ENCODE measurements at regions not wholly inside any gene's neighbourhood (a gene's known extent, or its start where the extent isn't known, plus 50 kb on each side); places are given as distances from the start of the nearest gene placed in this dataset.

DNA sequence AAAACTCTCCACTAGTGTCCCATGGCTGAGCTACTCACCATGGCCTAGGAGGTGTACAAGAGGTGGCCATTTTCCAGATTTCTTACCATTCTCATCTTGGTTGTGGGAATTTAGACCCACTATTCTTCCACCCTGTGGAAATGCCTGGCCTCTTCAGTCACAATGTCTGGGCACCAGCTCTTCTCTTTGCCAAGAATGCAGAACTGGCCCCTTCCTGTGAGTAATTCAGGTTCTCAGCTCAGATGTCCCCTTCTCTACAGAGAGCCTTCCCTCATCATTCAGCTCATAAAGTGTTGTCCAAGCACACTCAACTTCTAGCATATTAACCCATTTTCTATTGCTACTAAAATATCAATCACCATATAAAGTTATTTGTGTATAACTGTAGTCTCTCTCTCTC is 575.5 kb upstream of the KCNMB2 start:
- CTCF ChIA-PET, result interaction anchor here (0.7 kb wide), 1 partner anchor 252 kb away, joined by 3 read pairs; no protein-coding TSS in a partner anchor
- no peak for ATAC-seq

DNA sequence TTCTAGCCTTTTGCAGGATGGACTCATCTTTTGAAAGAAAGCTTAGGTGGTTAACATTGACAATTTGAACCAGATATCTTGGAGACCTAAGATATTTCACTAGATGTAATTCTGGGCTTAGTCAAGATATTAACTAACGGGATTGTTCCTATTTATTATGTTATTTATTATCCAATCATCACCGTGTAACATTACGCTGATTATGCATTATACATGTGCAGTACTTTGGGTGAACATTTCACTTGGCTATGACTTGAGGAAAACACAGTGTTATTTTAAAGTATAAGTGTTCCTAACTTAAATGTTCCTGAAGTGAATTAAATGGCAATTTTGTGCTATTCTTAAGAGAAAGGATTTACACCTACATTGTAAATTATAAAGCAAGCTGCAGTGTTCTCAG is 574.5 kb upstream of the KCNMB2 start:
- DNase-seq (ENCODE audit: low spot score) (no peak), ATAC-seq (no peak)
- POLR2A ChIA-PET, result no interaction called here
- H3K27me3 Mint-ChIP-seq (ENCODE audit: low read depth), result no peaks in the 10 kb centered on the region
- no peak overlapping the region for H3K4me3 Mint-ChIP-seq
- H3K4me1 Mint-ChIP-seq, result no peaks in the 10 kb centered on the region
- TF ChIP-seq, protein P1, sequence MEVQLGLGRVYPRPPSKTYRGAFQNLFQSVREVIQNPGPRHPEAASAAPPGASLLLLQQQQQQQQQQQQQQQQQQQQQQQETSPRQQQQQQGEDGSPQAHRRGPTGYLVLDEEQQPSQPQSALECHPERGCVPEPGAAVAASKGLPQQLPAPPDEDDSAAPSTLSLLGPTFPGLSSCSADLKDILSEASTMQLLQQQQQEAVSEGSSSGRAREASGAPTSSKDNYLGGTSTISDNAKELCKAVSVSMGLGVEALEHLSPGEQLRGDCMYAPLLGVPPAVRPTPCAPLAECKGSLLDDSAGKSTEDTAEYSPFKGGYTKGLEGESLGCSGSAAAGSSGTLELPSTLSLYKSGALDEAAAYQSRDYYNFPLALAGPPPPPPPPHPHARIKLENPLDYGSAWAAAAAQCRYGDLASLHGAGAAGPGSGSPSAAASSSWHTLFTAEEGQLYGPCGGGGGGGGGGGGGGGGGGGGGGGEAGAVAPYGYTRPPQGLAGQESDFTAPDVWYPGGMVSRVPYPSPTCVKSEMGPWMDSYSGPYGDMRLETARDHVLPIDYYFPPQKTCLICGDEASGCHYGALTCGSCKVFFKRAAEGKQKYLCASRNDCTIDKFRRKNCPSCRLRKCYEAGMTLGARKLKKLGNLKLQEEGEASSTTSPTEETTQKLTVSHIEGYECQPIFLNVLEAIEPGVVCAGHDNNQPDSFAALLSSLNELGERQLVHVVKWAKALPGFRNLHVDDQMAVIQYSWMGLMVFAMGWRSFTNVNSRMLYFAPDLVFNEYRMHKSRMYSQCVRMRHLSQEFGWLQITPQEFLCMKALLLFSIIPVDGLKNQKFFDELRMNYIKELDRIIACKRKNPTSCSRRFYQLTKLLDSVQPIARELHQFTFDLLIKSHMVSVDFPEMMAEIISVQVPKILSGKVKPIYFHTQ (CRISPR knock-in tag; IDR thresholded peaks at IDR 0.05), result no peak
- no peaks in the 10 kb centered on the region for H3K36me3 Mint-ChIP-seq
- no peak overlapping the region for H3K27ac Mint-ChIP-seq
- CTCF ChIA-PET, result no interaction called here
- no peaks in the 10 kb centered on the region for H3K9me3 Mint-ChIP-seq

More for the DNA sequence above, 575.5 kb upstream of the KCNMB2 start:
- H3K9me3 Mint-ChIP-seq, result no peaks in the 10 kb centered on the region
- no peak overlapping the region for H3K4me3 Mint-ChIP-seq
- no peak for TF ChIP-seq SOX15 (CRISPR knock-in tag; IDR thresholded peaks at IDR 0.05)
- TF ChIP-seq ETV6 (CRISPR knock-in tag; IDR thresholded peaks at IDR 0.05), result no peak
- TF ChIP-seq JUN (CRISPR knock-in tag; IDR thresholded peaks at IDR 0.05), result no peak
- TF ChIP-seq, protein P2, sequence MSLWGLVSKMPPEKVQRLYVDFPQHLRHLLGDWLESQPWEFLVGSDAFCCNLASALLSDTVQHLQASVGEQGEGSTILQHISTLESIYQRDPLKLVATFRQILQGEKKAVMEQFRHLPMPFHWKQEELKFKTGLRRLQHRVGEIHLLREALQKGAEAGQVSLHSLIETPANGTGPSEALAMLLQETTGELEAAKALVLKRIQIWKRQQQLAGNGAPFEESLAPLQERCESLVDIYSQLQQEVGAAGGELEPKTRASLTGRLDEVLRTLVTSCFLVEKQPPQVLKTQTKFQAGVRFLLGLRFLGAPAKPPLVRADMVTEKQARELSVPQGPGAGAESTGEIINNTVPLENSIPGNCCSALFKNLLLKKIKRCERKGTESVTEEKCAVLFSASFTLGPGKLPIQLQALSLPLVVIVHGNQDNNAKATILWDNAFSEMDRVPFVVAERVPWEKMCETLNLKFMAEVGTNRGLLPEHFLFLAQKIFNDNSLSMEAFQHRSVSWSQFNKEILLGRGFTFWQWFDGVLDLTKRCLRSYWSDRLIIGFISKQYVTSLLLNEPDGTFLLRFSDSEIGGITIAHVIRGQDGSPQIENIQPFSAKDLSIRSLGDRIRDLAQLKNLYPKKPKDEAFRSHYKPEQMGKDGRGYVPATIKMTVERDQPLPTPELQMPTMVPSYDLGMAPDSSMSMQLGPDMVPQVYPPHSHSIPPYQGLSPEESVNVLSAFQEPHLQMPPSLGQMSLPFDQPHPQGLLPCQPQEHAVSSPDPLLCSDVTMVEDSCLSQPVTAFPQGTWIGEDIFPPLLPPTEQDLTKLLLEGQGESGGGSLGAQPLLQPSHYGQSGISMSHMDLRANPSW (CRISPR knock-in tag; conservative IDR thresholded peaks at IDR 0.05; ENCODE audit: low read depth), result no peak
- no peaks in the 10 kb centered on the region for H3K27me3 Mint-ChIP-seq (ENCODE audit: low read depth)
- no peak for DNase-seq (ENCODE audit: low spot score)
- H3K4me1 Mint-ChIP-seq, result no peaks in the 10 kb centered on the region
- no peak overlapping the region for H3K27ac Mint-ChIP-seq
- no peaks in the 10 kb centered on the region for H3K36me3 Mint-ChIP-seq
- POLR2A ChIA-PET, result no interaction called here

DNA sequence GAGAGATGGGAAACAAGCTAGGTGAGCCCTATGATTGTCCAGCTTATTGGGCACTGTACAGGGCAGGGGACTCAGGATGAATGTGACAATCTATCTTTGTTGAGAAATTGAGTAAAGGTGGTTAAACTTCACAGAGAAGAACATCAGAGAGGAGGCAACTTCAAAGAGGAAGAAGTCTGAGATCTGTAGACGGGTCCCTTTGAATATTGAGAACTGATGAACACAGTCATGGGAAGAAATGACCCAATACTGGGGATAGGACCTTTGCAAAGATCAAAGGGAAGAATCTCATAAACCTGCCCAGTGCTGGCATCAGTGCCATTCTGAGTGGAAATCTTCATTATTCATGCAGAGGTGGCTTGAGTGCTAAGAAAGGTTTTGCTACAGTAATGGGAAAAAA is 569.7 kb upstream of the KCNMB2 start:
- H3K9me3 Mint-ChIP-seq, result no peaks in the 10 kb centered on the region
- ATAC-seq (no peak), DNase-seq (ENCODE audit: low spot score) (no peak)
- CTCF ChIA-PET, result no interaction called here
- H3K36me3 Mint-ChIP-seq, result no peaks in the 10 kb centered on the region
- H3K27ac Mint-ChIP-seq, result no peak overlapping the region
- H3K4me3 Mint-ChIP-seq, result no peak overlapping the region
- POLR2A ChIA-PET, result no interaction called here
- H3K27me3 Mint-ChIP-seq (ENCODE audit: low read depth), result no peaks in the 10 kb centered on the region
- no peaks in the 10 kb centered on the region for H3K4me1 Mint-ChIP-seq
- TF ChIP-seq, protein P3, sequence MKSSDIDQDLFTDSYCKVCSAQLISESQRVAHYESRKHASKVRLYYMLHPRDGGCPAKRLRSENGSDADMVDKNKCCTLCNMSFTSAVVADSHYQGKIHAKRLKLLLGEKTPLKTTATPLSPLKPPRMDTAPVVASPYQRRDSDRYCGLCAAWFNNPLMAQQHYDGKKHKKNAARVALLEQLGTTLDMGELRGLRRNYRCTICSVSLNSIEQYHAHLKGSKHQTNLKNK (CRISPR knock-in tag; IDR thresholded peaks at IDR 0.05), result no peak
- no peak for TF ChIP-seq ESRRA (CRISPR knock-in tag; IDR thresholded peaks at IDR 0.05; ENCODE audit: borderline replicate concordance)
- TF ChIP-seq, protein P4, sequence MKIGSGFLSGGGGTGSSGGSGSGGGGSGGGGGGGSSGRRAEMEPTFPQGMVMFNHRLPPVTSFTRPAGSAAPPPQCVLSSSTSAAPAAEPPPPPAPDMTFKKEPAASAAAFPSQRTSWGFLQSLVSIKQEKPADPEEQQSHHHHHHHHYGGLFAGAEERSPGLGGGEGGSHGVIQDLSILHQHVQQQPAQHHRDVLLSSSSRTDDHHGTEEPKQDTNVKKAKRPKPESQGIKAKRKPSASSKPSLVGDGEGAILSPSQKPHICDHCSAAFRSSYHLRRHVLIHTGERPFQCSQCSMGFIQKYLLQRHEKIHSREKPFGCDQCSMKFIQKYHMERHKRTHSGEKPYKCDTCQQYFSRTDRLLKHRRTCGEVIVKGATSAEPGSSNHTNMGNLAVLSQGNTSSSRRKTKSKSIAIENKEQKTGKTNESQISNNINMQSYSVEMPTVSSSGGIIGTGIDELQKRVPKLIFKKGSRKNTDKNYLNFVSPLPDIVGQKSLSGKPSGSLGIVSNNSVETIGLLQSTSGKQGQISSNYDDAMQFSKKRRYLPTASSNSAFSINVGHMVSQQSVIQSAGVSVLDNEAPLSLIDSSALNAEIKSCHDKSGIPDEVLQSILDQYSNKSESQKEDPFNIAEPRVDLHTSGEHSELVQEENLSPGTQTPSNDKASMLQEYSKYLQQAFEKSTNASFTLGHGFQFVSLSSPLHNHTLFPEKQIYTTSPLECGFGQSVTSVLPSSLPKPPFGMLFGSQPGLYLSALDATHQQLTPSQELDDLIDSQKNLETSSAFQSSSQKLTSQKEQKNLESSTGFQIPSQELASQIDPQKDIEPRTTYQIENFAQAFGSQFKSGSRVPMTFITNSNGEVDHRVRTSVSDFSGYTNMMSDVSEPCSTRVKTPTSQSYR (CRISPR knock-in tag; IDR thresholded peaks at IDR 0.05), result no peak
- TF ChIP-seq JUN (CRISPR knock-in tag; IDR thresholded peaks at IDR 0.05), result no peak
- no peak for TF ChIP-seq MYBL2 (CRISPR knock-in tag; IDR thresholded peaks at IDR 0.05)
- TF ChIP-seq, protein P5, sequence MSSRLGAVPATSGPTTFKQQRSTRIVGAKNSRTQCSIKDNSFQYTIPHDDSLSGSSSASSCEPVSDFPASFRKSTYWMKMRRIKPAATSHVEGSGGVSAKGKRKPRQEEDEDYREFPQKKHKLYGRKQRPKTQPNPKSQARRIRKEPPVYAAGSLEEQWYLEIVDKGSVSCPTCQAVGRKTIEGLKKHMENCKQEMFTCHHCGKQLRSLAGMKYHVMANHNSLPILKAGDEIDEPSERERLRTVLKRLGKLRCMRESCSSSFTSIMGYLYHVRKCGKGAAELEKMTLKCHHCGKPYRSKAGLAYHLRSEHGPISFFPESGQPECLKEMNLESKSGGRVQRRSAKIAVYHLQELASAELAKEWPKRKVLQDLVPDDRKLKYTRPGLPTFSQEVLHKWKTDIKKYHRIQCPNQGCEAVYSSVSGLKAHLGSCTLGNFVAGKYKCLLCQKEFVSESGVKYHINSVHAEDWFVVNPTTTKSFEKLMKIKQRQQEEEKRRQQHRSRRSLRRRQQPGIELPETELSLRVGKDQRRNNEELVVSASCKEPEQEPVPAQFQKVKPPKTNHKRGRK (CRISPR knock-in tag; IDR thresholded peaks at IDR 0.05; ENCODE audit: borderline replicate concordance), result no peak
- TF ChIP-seq, protein P6, sequence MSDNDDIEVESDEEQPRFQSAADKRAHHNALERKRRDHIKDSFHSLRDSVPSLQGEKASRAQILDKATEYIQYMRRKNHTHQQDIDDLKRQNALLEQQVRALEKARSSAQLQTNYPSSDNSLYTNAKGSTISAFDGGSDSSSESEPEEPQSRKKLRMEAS (CRISPR knock-in tag; IDR thresholded peaks at IDR 0.05), result no peak
- no peak for TF ChIP-seq ZNF121 (CRISPR knock-in tag; IDR thresholded peaks at IDR 0.05)
- TF ChIP-seq, protein P7, sequence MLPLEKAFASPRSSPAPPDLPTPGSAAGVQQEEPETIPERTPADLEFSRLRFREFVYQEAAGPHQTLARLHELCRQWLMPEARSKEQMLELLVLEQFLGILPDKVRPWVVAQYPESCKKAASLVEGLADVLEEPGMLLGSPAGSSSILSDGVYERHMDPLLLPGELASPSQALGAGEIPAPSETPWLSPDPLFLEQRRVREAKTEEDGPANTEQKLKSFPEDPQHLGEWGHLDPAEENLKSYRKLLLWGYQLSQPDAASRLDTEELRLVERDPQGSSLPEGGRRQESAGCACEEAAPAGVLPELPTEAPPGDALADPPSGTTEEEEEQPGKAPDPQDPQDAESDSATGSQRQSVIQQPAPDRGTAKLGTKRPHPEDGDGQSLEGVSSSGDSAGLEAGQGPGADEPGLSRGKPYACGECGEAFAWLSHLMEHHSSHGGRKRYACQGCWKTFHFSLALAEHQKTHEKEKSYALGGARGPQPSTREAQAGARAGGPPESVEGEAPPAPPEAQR (CRISPR knock-in tag; IDR thresholded peaks at IDR 0.05), result no peak
- TF ChIP-seq RORB (CRISPR knock-in tag; IDR thresholded peaks at IDR 0.05), result no peak
- TF ChIP-seq CREB1 (CRISPR knock-in tag; IDR thresholded peaks at IDR 0.05), result no peak
- TF ChIP-seq ZNF416 (CRISPR knock-in tag; IDR thresholded peaks at IDR 0.05), result no peak
- no peak for TF ChIP-seq ZNF396 (CRISPR knock-in tag; IDR thresholded peaks at IDR 0.05; ENCODE audit: borderline replicate concordance)
- TF ChIP-seq ZNF423 (CRISPR knock-in tag; IDR thresholded peaks at IDR 0.05), result no peak
- TF ChIP-seq, protein P8, sequence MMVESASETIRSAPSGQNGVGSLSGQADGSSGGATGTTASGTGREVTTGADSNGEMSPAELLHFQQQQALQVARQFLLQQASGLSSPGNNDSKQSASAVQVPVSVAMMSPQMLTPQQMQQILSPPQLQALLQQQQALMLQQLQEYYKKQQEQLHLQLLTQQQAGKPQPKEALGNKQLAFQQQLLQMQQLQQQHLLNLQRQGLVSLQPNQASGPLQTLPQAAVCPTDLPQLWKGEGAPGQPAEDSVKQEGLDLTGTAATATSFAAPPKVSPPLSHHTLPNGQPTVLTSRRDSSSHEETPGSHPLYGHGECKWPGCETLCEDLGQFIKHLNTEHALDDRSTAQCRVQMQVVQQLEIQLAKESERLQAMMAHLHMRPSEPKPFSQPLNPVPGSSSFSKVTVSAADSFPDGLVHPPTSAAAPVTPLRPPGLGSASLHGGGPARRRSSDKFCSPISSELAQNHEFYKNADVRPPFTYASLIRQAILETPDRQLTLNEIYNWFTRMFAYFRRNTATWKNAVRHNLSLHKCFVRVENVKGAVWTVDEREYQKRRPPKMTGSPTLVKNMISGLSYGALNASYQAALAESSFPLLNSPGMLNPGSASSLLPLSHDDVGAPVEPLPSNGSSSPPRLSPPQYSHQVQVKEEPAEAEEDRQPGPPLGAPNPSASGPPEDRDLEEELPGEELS (CRISPR knock-in tag; IDR thresholded peaks at IDR 0.05), result no peak
